Endothelial cell of umbilical vein (primary cell): ENCODE measurements at regions not wholly inside any gene's neighbourhood (a gene's known extent, or its start where the extent isn't known, plus 50 kb on each side); places are given as distances from the start of the nearest gene placed in this dataset.

ENCODE experiments used
- BruUV-seq: library from RNA; stranded (reverse); fragments of 400-500 nt; replicated peaks from 2 replicates; lab custom pipeline; 2021; lab: Mats Ljungman, UMichigan
- CTCF ChIA-PET: fragments of 300-600, 350-600 bp; sonication (Branson Sonifier 250); formaldehyde crosslinking; loops from one replicate; lab custom pipeline; 2021; ENCODE audit warnings: antibody characterized with exemption, inconsistent platforms; lab: Charles Lee
- POLR2A ChIA-PET: fragments of 300-600, 350-600 bp; sonication (Branson Sonifier 250); formaldehyde crosslinking; loops from one replicate; lab custom pipeline; 2021; ENCODE audit warnings: antibody characterized with exemption, inconsistent platforms; lab: Charles Lee
- DNase-seq: peaks from one replicate; pipeline ENCODE4 v3.0.0-alpha.2; 2011; ENCODE audit warnings: low read depth, low spot score
- FAIRE-seq: peaks from 2 replicates; lab custom pipeline; 2011; peaks lifted over from hg19 to GRCh38; lab: Jason Lieb, UNC
- H2AFZ ChIP-seq: 2 replicates; pipeline ENCODE4 v1.6.0; 2012; ENCODE audit warnings: low read depth, low read length, control low read depth, inconsistent platforms
- H3K27ac ChIP-seq: 2 replicates; pipeline ENCODE4 v1.5.1; 2011; ENCODE audit warnings: low read depth, mild to moderate bottlenecking, control low read depth, low read length, moderate library complexity; ENCODE audit not compliant: insufficient read depth
- H3K27me3 ChIP-seq, 2 experiments: 2 replicates each; pipeline versions ENCODE4 v1.6.0 to v1.6.1; 2011; ENCODE audit warnings: low read length in 2 of 2, mixed read lengths in 1 of 2; ENCODE audit not compliant: control insufficient read depth in 2 of 2, insufficient read depth in 2 of 2
- H3K36me3 ChIP-seq, 2 experiments: 2 replicates in 1 of 2; 3 replicates in 1 of 2; pipeline ENCODE4 v1.5.1; 2011; ENCODE audit warnings: low read length in 2 of 2, mild to moderate bottlenecking in 1 of 2, moderate library complexity in 1 of 2; ENCODE audit not compliant: control insufficient read depth in 2 of 2, insufficient read depth in 2 of 2; ENCODE audit errors: extremely low read depth in 1 of 2
- H3K4me1 ChIP-seq: 3 replicates; pipeline ENCODE4 v1.5.1; 2011; ENCODE audit warnings: mild to moderate bottlenecking, low read length; ENCODE audit not compliant: control insufficient read depth, insufficient read depth; ENCODE audit errors: extremely low read depth
- H3K4me2 ChIP-seq: 2 replicates; pipeline ENCODE4 v1.6.1; 2011; ENCODE audit warnings: low read length, control low read depth, mixed read lengths; ENCODE audit not compliant: insufficient read depth
- H3K4me3 ChIP-seq, 3 experiments: fragments of 200-600 bp in 1 of 3; sonication (generic), shearing (Covaris generic) in 1 of 3; replicated peaks in 1 of 3; 2 replicates each; pipeline ENCODE4 v1.5.1; 2011 to 2016; ENCODE audit warnings: control low read depth in 3 of 3, low read length in 3 of 3, mild to moderate bottlenecking in 2 of 3, inconsistent platforms in 1 of 3, low read depth in 1 of 3, moderate library complexity in 1 of 3; ENCODE audit not compliant: insufficient read depth in 1 of 3
- H3K79me2 ChIP-seq: 2 replicates; pipeline ENCODE4 v1.6.0; 2012; ENCODE audit warnings: low read length, inconsistent platforms; ENCODE audit not compliant: control insufficient read depth, insufficient read depth
- H3K9ac ChIP-seq: replicated peaks from 2 replicates; pipeline ENCODE3; 2011; ENCODE audit warnings: low read length, control low read depth; ENCODE audit not compliant: insufficient read depth; ENCODE audit errors: extremely low read depth
- H3K9me1 ChIP-seq: replicated peaks from 3 replicates; pipeline ENCODE4 v1.6.0; 2011; ENCODE audit warnings: mild to moderate bottlenecking, low read length; ENCODE audit not compliant: control insufficient read depth, insufficient read depth; ENCODE audit errors: extremely low read depth
- H3K9me3 ChIP-seq: replicated peaks from 2 replicates; pipeline ENCODE4 v1.5.1; 2012; ENCODE audit warnings: low read length, inconsistent platforms; ENCODE audit not compliant: control insufficient read depth, insufficient read depth
- H4K20me1 ChIP-seq: replicated peaks from 2 replicates; pipeline ENCODE3; 2011; ENCODE audit warnings: mild to moderate bottlenecking, low read length; ENCODE audit not compliant: control insufficient read depth, insufficient read depth; ENCODE audit errors: extremely low read depth
- CTCF ChIP-seq, 2 donors: IDR thresholded peaks; 1 replicate in 1 of 2; 2 replicates in 1 of 2; pipeline ENCODE4 v1.5.1; 2011; ENCODE audit warnings: low read length in 2 of 2, mild to moderate bottlenecking in 2 of 2, moderate library complexity in 2 of 2, control low read depth in 1 of 2, inconsistent platforms in 1 of 2, low read depth in 1 of 2; ENCODE audit not compliant: insufficient read depth in 1 of 2; ENCODE audit errors: extremely low read depth in 1 of 2
- EZH2 ChIP-seq: IDR thresholded peaks from 2 replicates; pipeline ENCODE4 v1.6.1; 2012; ENCODE audit warnings: borderline replicate concordance, low read depth, mild to moderate bottlenecking, moderate library complexity, low read length, inconsistent platforms; ENCODE audit not compliant: severe bottlenecking
- FOS ChIP-seq: IDR thresholded peaks from 2 replicates; pipeline ENCODE4 v1.6.1; 2011; ENCODE audit warnings: mild to moderate bottlenecking, low read length, moderate library complexity, borderline replicate concordance; ENCODE audit not compliant: insufficient read depth
- GATA2 ChIP-seq: IDR thresholded peaks from 2 replicates; pipeline ENCODE4 v1.7.0; 2011; ENCODE audit warnings: low read depth, mild to moderate bottlenecking, moderate library complexity, mixed read lengths, low read length; ENCODE audit not compliant: insufficient read length, insufficient read depth
- JUN ChIP-seq: IDR thresholded peaks from 2 replicates; pipeline ENCODE4 v1.6.1; 2011; ENCODE audit warnings: borderline replicate concordance, low read depth; ENCODE audit not compliant: insufficient read length, insufficient read depth
- MAX ChIP-seq: IDR thresholded peaks from 2 replicates; pipeline ENCODE4 v1.6.1; 2011; ENCODE audit not compliant: insufficient read depth, insufficient read length
- MYC ChIP-seq: IDR thresholded peaks from one replicate; pipeline ENCODE4 v1.6.1; 2011; ENCODE audit warnings: mild to moderate bottlenecking, low read depth, low read length
- POLR2A ChIP-seq: IDR thresholded peaks from 2 replicates; pipeline ENCODE4 v1.6.1; 2012; ENCODE audit warnings: low read depth, mild to moderate bottlenecking, control low read depth, low read length
- POLR2AphosphoS5 ChIP-seq: IDR thresholded peaks from 2 replicates; pipeline ENCODE4 v1.6.1; 2012; ENCODE audit warnings: low read depth, mild to moderate bottlenecking, control low read depth, low read length, moderate library complexity; ENCODE audit not compliant: insufficient read depth
- dilution Hi-C: fragments of 300-500 bp; cut with MboI; formaldehyde crosslinking; loops from one replicate; pipeline ENCODE4 v1.15.0; 2019; ENCODE audit warnings: low sequenced_read_pairs; ENCODE audit not compliant: extremely low pct_ligation_motif_present
- intact Hi-C: fragments of 100-400 bp; cut with micrococcal nuclease; formaldehyde crosslinking; loops from one replicate; pipeline ENCODE4 v1.10.0; 2022

GRCh38 chr5:51518607-51519006, 135.4 kb downstream of the ISL1 start:
- no peaks in the 10 kb centered on the region for H3K9me3 ChIP-seq
- H3K9me1 ChIP-seq, result no peaks in the 10 kb centered on the region
- intact Hi-C loops, result no loop called here
- no TSS peak for BruUV-seq
- no peaks in the 10 kb centered on the region for H3K79me2 ChIP-seq
- dilution Hi-C loops, result no loop called here
- DNase-seq, result no peak
- H3K27ac ChIP-seq, result no peak overlapping the region
- H4K20me1 ChIP-seq, result no peaks in the 10 kb centered on the region
- H3K36me3 ChIP-seq, result no peaks in the 10 kb centered on the region
- H3K4me3 ChIP-seq, result no peak overlapping the region
- H3K9ac ChIP-seq, result no peak overlapping the region
- FAIRE-seq, result no peak
- TF ChIP-seq CTCF (IDR thresholded peaks at IDR 0.05; ENCODE audit: extremely low read depth in 1 of 2, insufficient read depth in 1 of 2, low read depth in 1 of 2, low read length in 2 of 2) (no peak), POLR2A (no peak), MYC (no peak), JUN (no peak)
- no peaks in the 10 kb centered on the region for H3K27me3 ChIP-seq
- no peak overlapping the region for H2AFZ ChIP-seq
- no peaks in the 10 kb centered on the region for H3K4me1 ChIP-seq
- POLR2A ChIA-PET, result no interaction called here
- H3K4me2 ChIP-seq, result no peak overlapping the region
- CTCF ChIA-PET, result interaction anchor here (1.0 to 3.3 kb wide), 2 partner anchors 9 to 12 kb away, joined by 5 to 10 read pairs; no protein-coding TSS in a partner anchor

GRCh38 chr5:51521583-51521982, 138.3 kb downstream of the ISL1 start:
- Histone ChIP-seq H3K27ac (no peak overlapping the region), H3K9me3 (no peaks in the 10 kb centered on the region), H2AFZ (no peak overlapping the region), H3K4me2 (no peak overlapping the region), H3K9me1 (no peaks in the 10 kb centered on the region), H4K20me1 (no peaks in the 10 kb centered on the region), H3K79me2 (no peaks in the 10 kb centered on the region), H3K27me3 (no peaks in the 10 kb centered on the region), H3K9ac (no peak overlapping the region), H3K4me3 (no peak overlapping the region), H3K36me3 (no peaks in the 10 kb centered on the region), H3K4me1 (no peaks in the 10 kb centered on the region)
- POLR2A ChIA-PET, result no interaction called here
- FAIRE-seq (no peak), DNase-seq (no peak)
- TF ChIP-seq MYC (no peak), MAX (no peak), POLR2A (no peak), JUN (no peak), CTCF (IDR thresholded peaks at IDR 0.05; ENCODE audit: extremely low read depth in 1 of 2, insufficient read depth in 1 of 2, low read depth in 1 of 2, low read length in 2 of 2) (no peak), FOS (no peak), POLR2AphosphoS5 (no peak), EZH2 (no peak), GATA2 (no peak)
- intact Hi-C loops, result no loop called here
- CTCF ChIA-PET, result no interaction called here
- dilution Hi-C loops, result no loop called here
- no TSS peak for BruUV-seq
